ENCODE measurements at regions not wholly inside any gene's neighbourhood (a gene's known extent, or its start where the extent isn't known, plus 50 kb on each side); places are given as distances from the start of the nearest gene placed in this dataset.

GRCh38 chr7:98488167-98488566 lies 87.3 kb upstream of the BAIAP2L1 start:
- TF ChIP-seq, protein P1, sequence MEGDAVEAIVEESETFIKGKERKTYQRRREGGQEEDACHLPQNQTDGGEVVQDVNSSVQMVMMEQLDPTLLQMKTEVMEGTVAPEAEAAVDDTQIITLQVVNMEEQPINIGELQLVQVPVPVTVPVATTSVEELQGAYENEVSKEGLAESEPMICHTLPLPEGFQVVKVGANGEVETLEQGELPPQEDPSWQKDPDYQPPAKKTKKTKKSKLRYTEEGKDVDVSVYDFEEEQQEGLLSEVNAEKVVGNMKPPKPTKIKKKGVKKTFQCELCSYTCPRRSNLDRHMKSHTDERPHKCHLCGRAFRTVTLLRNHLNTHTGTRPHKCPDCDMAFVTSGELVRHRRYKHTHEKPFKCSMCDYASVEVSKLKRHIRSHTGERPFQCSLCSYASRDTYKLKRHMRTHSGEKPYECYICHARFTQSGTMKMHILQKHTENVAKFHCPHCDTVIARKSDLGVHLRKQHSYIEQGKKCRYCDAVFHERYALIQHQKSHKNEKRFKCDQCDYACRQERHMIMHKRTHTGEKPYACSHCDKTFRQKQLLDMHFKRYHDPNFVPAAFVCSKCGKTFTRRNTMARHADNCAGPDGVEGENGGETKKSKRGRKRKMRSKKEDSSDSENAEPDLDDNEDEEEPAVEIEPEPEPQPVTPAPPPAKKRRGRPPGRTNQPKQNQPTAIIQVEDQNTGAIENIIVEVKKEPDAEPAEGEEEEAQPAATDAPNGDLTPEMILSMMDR (IDR thresholded peaks at IDR 0.05; ENCODE audit: poor library complexity), result no peak
- no peak for TF ChIP-seq EZH2 (IDR thresholded peaks at IDR 0.05; ENCODE audit: borderline replicate concordance)
